IMR-90 (cell line): ENCODE measurements at regions not wholly inside any gene's neighbourhood (a gene's known extent, or its start where the extent isn't known, plus 50 kb on each side); places are given as distances from the start of the nearest gene placed in this dataset.

Experiments used
- ATAC-seq: fragments of 200-7000 bp; cut with Tn5 transposase; 2 replicates; pipeline ENCODE4 v1.9.1; 2020; ENCODE audit warnings: low read depth, mild to moderate bottlenecking, moderate library complexity
- BruUV-seq: library from RNA; stranded (reverse); fragments of 400-500 nt; replicated peaks from 2 replicates; lab custom pipeline; 2021; lab: Mats Ljungman, UMichigan
- CTCF ChIA-PET: fragments of 300-600 bp; formaldehyde crosslinking; extraction: SDS; loops from one replicate; lab custom pipeline; 2021; ENCODE audit warnings: antibody characterized with exemption; lab: Yijun Ruan, JAX
- POLR2A ChIA-PET: fragments of 300-600 bp; sonication (Branson Sonifier 250); formaldehyde crosslinking; loops from one replicate; lab custom pipeline; 2022; ENCODE audit warnings: antibody characterized with exemption; ENCODE audit not compliant: unreplicated experiment; lab: Charles Lee
- DNase-seq: peaks from one replicate; pipeline ENCODE4 v3.0.0; 2013
- H2AFZ ChIP-seq: replicated peaks from 2 replicates; pipeline ENCODE3; 2013; ENCODE audit warnings: low read length, mild to moderate bottlenecking; ENCODE audit not compliant: poor library complexity
- H2AK5ac ChIP-seq: 2 replicates; pipeline ENCODE4 v1.6.1; 2013; ENCODE audit warnings: low read depth, low read length, inconsistent platforms
- H2AK9ac ChIP-seq: replicated peaks from 2 replicates; pipeline ENCODE3; 2013; ENCODE audit warnings: mild to moderate bottlenecking, low read depth, low read length, moderate library complexity; ENCODE audit not compliant: poor library complexity
- H2BK120ac ChIP-seq: 2 replicates; pipeline ENCODE4 v1.6.1; 2013; ENCODE audit warnings: low read depth, low read length, inconsistent platforms
- H2BK15ac ChIP-seq: 3 replicates; pipeline ENCODE4 v1.6.1; 2013; ENCODE audit warnings: low read depth, low read length, inconsistent platforms
- H2BK20ac ChIP-seq: 2 replicates; pipeline ENCODE4 v1.6.1; 2013; ENCODE audit warnings: low read depth, mild to moderate bottlenecking, inconsistent platforms, low read length, moderate library complexity
- H2BK5ac ChIP-seq: 2 replicates; pipeline ENCODE4 v1.6.1; 2013; ENCODE audit warnings: mild to moderate bottlenecking, low read depth, low read length, inconsistent platforms; ENCODE audit not compliant: poor library complexity, severe bottlenecking
- H3K14ac ChIP-seq: replicated peaks from 2 replicates; pipeline ENCODE4 v1.6.1; 2013; ENCODE audit warnings: low read depth, low read length, inconsistent platforms
- H3K18ac ChIP-seq: 2 replicates; pipeline ENCODE4 v1.6.1; 2013; ENCODE audit warnings: low read depth, low read length, control low read depth
- H3K23ac ChIP-seq: 2 replicates; pipeline ENCODE4 v1.6.1; 2013; ENCODE audit warnings: low read depth, low read length, inconsistent platforms
- H3K27ac ChIP-seq: 2 replicates; pipeline ENCODE4 v1.5.1; 2013; ENCODE audit warnings: mild to moderate bottlenecking, control low read depth, low read length; ENCODE audit not compliant: insufficient read depth
- H3K27me3 ChIP-seq: 2 replicates; pipeline ENCODE4 v1.6.1; 2013; ENCODE audit warnings: low read length; ENCODE audit not compliant: control insufficient read depth, insufficient read depth
- H3K36me3 ChIP-seq: 2 replicates; pipeline ENCODE4 v1.6.1; 2013; ENCODE audit warnings: low read length, mixed read lengths; ENCODE audit not compliant: control insufficient read depth, insufficient read depth
- H3K4ac ChIP-seq: 2 replicates; pipeline ENCODE4 v1.6.1; 2013; ENCODE audit warnings: low read depth, low read length, inconsistent platforms
- H3K4me1 ChIP-seq: 2 replicates; pipeline ENCODE4 v1.6.1; 2013; ENCODE audit warnings: low read length, mixed read lengths; ENCODE audit not compliant: control insufficient read depth, insufficient read depth
- H3K4me2 ChIP-seq: 2 replicates; pipeline ENCODE4 v1.6.1; 2013; ENCODE audit warnings: low read depth, mild to moderate bottlenecking, control low read depth, low read length, moderate library complexity
- H3K4me3 ChIP-seq: 2 replicates; pipeline ENCODE4 v1.5.1; 2013; ENCODE audit warnings: low read depth, mild to moderate bottlenecking, control low read depth, low read length, moderate library complexity; ENCODE audit not compliant: insufficient read depth
- H3K56ac ChIP-seq: 2 replicates; pipeline ENCODE4 v1.6.1; 2013; ENCODE audit warnings: low read length, inconsistent platforms; ENCODE audit not compliant: insufficient read depth; ENCODE audit errors: extremely low read depth
- H3K79me1 ChIP-seq, 2 experiments: 2 replicates each; pipeline ENCODE4 v1.6.1; 2013; ENCODE audit warnings: low read length in 2 of 2, inconsistent platforms in 1 of 2, low read depth in 1 of 2
- H3K9ac ChIP-seq: 2 replicates; pipeline ENCODE4 v1.6.1; 2013; ENCODE audit warnings: low read depth, low read length, control low read depth
- H3K9me1 ChIP-seq: 2 replicates; pipeline ENCODE4 v1.6.1; 2013; ENCODE audit warnings: low read length, inconsistent platforms; ENCODE audit not compliant: insufficient read depth
- H3K9me3 ChIP-seq: 2 replicates; pipeline ENCODE4 v1.6.1; 2013; ENCODE audit warnings: low read length; ENCODE audit not compliant: control insufficient read depth, insufficient read depth
- H4K20me1 ChIP-seq: 2 replicates; pipeline ENCODE4 v1.6.1; 2013; ENCODE audit warnings: low read length, inconsistent platforms; ENCODE audit not compliant: insufficient read depth
- H4K5ac ChIP-seq: 2 replicates; pipeline ENCODE4 v1.6.1; 2013; ENCODE audit warnings: mild to moderate bottlenecking, low read depth, low read length, control low read depth
- H4K8ac ChIP-seq, 2 experiments: 2 replicates each; pipeline ENCODE4 v1.6.1; 2013; ENCODE audit warnings: low read depth in 2 of 2, low read length in 2 of 2, control low read depth in 1 of 2, inconsistent platforms in 1 of 2
- H4K91ac ChIP-seq: 2 replicates; pipeline ENCODE4 v1.6.1; 2013; ENCODE audit warnings: low read depth, low read length, inconsistent platforms; ENCODE audit not compliant: insufficient read depth
- CEBPB ChIP-seq: IDR thresholded peaks from 2 replicates; pipeline ENCODE4 v1.6.1; 2012; ENCODE audit warnings: low read depth, low read length, improper control_type of control experiment
- MAFK ChIP-seq: IDR thresholded peaks from 2 replicates; pipeline ENCODE4 v1.6.1; 2012; ENCODE audit warnings: low read depth, low read length, improper control_type of control experiment
- RCOR1 ChIP-seq: IDR thresholded peaks from 2 replicates; pipeline ENCODE4 v1.6.1; 2012; ENCODE audit warnings: mild to moderate bottlenecking, low read length, improper control_type of control experiment; ENCODE audit not compliant: insufficient replicate concordance
- USF2 ChIP-seq: fragments of 150-350 bp; IDR thresholded peaks from 2 replicates; pipeline ENCODE4 v1.6.1; 2017; ENCODE audit warnings: mild to moderate bottlenecking, antibody characterized with exemption, low read length, low read depth
- WGBS, 2 experiments: methylation state at CpG; one replicate each; pipeline versions ENCODE4 v1.1.5 to v1.1.7; 2013; ENCODE audit warnings: missing lambda C conversion rate in 2 of 2; ENCODE audit not compliant: insufficient read length in 1 of 2; ENCODE audit errors: extremely low coverage in 2 of 2; 5-methylcytosine and 5-hydroxymethylcytosine counted together
- dilution Hi-C: fragments of 300-500 bp; cut with HindIII; formaldehyde crosslinking; loops from one replicate; pipeline ENCODE4 v1.14.3; 2018; ENCODE audit warnings: low sequenced_read_pairs; ENCODE audit not compliant: unreplicated experiment
- in situ Hi-C: fragments of 300-500 bp; cut with MboI; formaldehyde crosslinking; loops from 3 replicates; pipeline ENCODE4 v1.14.3; 2019; ENCODE audit warnings: low sequenced_read_pairs, inconsistent platforms, mixed read lengths
- intact Hi-C: fragments of 100-400 bp; cut with micrococcal nuclease; formaldehyde crosslinking; loops from 2 replicates; pipeline ENCODE4 v1.10.0; 2022

GRCh38 chr3:152197451-152197850 is 71.3 kb upstream of the MBNL1 start:
- H2BK5ac ChIP-seq: peak overlapping the region; percentile 44
- no peak overlapping the region; the same call in 1 of the 2 replicates for H3K4me3 ChIP-seq
- H3K79me1 ChIP-seq: no peaks in the 10 kb centered on the region; a peak in 1 of 4 replicates
- H4K5ac ChIP-seq: no peak overlapping the region
- no peak overlapping the region for H3K23ac ChIP-seq
- H2BK120ac ChIP-seq: no peak overlapping the region
- no peak overlapping the region for H3K4ac ChIP-seq
- 40% methylated on average over 1 of the region's 3 CpGs; no CpG with 5 or more reads in 1 of the 2 experiments for WGBS, 2 experiments
- no peak overlapping the region for H2AK5ac ChIP-seq
- H2AFZ ChIP-seq: no peak overlapping the region
- H3K36me3 ChIP-seq: no peaks in the 10 kb centered on the region
- dilution Hi-C loops: no loop called here
- peak overlapping the region; percentile 17; the same call in 1 of the 2 replicates for H3K4me2 ChIP-seq
- no peak overlapping the region for H2BK20ac ChIP-seq
- no peaks in the 10 kb centered on the region for H3K27me3 ChIP-seq
- no peaks in the 10 kb centered on the region for H4K20me1 ChIP-seq
- no peaks in the 10 kb centered on the region for H3K9me1 ChIP-seq
- no peak overlapping the region for H3K56ac ChIP-seq
- no peak overlapping the region for H2AK9ac ChIP-seq
- no peak overlapping the region for H2BK15ac ChIP-seq
- H3K18ac ChIP-seq: no peak overlapping the region
- no peak overlapping the region for H4K91ac ChIP-seq
- BruUV-seq: no TSS peak
- no peak for TF ChIP-seq MAFK
- TF ChIP-seq RCOR1: no peak
- no peak for TF ChIP-seq USF2
- no peak for TF ChIP-seq CEBPB
- no peak overlapping the region for H3K14ac ChIP-seq
- ChIA-PET POLR2A (no interaction called here), CTCF (interaction anchor here (0.5 kb wide), 1 partner anchor 74 kb away, joined by 3 read pairs; no protein-coding TSS in a partner anchor)
- intact Hi-C loops: no loop called here
- in situ Hi-C loops: no loop called here
- H3K9me3 ChIP-seq: no peaks in the 10 kb centered on the region
- H3K9ac ChIP-seq: no peak overlapping the region
- H3K4me1 ChIP-seq: 0 out of 2 replicates have a peak, but pooled peaks cover 2% of the 10 kb centered on the region
- DNase-seq (peak; percentile 50), ATAC-seq (peak; percentile 21; the same call in 1 of the 2 replicates)
- H3K27ac ChIP-seq: no peak overlapping the region
- H4K8ac ChIP-seq: no peak overlapping the region
